HG03060 (cell line): ENCODE measurements at regions not wholly inside any gene's neighbourhood (a gene's known extent, or its start where the extent isn't known, plus 50 kb on each side); places are given as distances from the start of the nearest gene placed in this dataset.

Experiments
- ATAC-seq: cut with Tn5 transposase; IDR thresholded peaks from one replicate; pipeline ENCODE4 v1.9.1; 2021; ENCODE audit warnings: low read depth, moderate number of reproducible peaks; ENCODE audit not compliant: unreplicated experiment

DNA sequence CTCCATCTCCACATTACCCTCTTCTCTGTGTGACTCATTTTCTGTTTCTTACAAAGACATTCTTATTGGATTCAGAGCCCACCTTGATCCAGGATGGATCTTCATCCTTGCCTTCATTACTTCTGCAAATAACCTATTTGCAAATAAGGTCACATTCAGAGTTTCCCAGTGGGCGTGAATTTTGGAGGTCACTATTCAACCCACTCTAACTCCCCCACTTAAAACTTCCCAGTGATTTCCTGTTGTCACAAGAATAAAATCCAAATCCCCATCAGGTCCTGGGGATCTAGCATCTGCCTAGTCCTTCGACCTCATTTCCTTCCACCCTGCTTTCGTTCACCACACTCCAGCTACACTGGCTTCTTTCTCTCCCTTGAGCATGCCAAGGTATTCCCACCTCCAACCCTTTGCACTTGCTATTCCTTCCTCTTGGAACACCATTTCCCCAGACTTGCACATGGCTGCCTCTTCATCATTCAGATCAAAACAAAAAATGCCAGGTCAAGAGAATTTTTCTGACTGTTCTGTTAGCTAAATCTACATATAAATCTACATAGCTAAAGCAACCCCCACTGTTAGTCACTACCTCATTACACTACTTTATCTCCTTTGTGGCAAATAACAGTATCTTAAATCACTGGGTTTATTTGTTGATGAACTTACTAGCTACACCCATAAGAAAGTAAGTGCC, 187.2 kb downstream of the TOMM20 start:
- no peak for ATAC-seq

DNA sequence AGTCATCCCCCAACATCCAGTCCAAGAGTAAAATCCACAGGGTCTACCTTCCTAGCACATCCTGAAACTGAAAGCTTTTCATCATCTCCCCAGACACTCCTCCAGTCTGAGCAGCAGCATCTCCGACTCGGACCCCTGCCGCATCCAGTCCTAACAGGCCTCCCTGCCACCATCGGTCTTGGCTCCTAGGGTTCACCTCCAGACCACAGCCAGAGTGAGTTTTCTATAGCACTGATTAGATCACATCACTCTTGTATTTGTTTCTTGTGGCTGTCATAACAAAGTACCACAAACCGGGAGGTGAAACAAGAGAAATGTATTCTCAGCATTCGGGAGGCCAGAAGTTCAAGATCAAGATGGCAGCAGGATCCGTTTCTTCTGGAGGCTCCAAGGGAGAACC, 187.8 kb downstream of the TOMM20 start:
- no peak for ATAC-seq

DNA sequence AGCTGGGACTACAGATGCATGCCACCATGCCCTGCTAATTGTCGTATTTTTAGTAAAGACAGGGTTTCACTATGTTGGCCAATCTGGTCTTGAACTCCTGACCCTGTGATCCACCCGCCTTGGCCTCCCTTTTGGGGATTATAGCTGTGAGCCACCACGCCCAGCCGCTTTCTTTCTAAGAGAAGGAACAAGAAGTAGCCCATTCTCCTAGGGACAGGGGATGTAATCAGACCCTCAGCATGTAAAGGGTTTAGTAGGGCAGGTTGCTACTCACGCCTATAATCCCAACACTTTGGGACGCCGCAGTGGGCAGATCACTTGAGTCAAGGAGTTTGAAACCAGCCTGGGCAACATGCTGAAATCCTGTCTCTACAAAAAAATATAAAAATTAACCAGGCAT, 189.7 kb downstream of the TOMM20 start:
- ATAC-seq = no peak

DNA sequence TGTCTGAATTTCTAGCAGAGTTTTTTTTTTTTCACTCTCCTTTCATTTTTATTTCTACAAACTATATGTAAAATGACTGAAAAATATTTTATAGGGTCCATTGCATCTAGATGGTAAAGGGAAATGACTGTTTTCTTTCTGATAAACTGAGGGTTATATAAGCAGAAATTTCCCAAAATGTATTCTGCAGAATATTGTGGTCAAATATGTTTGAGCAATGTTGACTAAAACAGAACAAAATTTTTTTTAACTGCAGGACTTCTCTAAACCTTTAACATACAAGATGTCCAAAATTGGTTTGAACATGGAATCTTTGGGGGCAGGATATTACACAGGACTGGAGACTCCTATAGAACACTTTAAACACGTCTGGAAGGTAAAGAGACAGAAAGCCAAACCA, 190.5 kb downstream of the TOMM20 start:
- ATAC-seq = no peak

DNA sequence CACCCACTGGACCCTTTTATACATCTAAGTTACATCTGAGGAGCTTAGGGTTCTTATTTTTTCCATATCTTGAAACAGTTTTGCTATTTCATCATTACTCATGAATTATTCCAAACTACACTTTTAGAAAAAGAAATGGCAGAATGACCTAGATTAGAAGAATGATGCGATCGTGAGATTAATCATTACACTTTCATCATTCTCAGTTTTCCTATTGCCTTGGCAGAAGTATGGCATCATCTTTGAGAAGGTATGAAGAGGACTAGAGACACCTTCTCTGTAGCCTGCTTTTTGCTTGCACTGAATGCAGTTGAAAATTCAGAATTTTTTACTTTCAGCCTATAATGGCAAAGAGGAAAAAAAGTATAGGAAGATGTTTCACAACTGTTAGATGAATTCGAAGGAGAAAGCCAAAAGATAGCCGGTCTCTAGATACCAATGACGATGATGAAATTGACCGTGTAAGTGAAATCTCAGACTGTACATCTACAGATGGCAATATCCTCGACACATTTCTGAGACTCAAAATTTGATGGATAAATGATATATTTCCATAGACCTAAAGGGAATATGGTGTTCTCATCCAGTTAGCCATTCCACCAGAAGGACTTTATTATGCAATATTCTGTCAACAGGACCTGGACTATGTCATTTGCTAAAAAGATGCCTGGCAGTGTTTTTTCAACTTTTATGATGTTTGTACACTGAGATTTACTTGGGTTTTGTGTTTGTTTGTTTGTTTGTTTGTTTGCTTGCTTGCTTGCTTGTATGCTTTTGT, 191.8 kb downstream of the TOMM20 start:
- no peak for ATAC-seq

DNA sequence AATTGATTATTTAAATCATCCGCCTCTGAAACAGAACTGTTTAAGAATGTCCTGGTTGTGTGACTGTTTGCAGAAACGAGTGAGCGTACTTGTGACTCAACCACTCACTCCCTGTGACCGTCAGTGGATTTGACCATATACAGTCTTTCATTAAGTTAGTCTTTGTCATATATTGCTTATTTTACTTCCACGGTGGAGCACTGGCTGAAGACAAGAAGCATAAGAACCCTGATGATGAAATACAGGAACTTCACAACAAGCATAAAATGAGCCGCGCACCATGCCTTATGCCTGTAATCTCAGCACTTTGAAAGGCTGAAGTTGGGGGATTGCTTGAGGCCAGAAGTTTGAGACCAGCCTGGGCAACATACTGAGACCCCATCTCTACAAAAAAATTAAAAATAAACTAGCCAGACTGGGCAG, 194.0 kb downstream of the TOMM20 start:
- ATAC-seq = no peak

DNA sequence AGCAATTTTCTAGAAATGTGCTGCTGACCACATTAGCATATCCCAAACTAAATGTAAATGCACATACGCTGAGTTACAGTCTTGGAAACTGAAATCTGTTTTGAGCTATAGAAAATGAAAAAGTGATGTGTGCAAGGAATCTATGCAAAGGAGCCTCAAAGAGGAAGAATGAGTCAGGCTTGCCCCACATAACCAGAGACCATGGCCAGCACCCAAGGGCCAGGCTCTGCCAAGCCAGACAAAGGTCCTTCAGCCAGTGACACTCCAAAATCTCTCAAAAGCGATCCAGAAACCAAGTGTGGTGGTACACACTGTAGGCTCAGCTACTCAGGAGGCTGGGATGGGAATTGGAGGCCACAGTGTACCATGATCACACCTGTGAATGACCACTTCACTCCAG, 195.2 kb downstream of the TOMM20 start:
- peak; percentile 83 for ATAC-seq

DNA sequence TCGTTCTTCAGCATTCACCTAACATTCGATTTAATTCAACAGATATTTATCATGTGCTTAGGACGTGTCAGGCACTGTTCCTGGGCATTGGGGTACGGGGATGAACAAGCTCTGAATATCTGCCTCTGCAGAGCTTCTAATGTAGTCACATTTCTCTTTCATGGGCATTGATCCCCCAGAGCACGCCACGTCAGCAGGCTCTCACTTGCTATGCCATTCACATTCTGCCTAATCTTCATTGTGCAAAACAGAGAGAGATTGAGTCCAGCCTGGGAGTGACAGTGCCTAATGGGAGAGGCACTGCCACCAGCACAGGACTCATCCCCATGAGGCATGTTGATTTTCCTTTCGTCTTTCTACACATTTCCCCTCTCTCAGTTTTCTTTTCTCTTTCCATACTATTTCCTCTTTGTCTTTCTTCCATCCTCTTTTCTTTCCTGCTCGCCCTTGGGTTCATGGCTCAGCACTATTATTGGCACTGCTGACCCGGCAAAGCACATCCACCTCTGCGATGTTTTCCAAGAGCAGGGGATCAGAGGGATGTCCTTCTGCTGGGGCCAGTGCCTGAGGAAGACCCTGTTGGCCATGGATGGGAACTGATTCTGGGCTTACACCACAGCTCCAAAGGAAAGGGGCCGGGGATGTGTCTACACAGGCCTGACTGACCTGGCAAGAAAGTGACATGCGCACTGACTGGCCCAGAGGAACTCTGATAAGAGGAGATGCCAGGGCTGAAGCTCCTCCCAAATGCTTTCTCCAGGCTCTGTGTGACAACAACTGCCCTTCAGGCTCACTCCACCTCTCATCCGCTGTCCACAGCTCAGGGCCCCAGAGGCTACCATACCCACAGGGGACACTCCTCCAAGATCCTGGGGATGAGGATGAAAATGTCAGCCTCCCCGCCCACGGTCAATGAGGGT, 195.9 kb downstream of the TOMM20 start:
- ATAC-seq = no peak

DNA sequence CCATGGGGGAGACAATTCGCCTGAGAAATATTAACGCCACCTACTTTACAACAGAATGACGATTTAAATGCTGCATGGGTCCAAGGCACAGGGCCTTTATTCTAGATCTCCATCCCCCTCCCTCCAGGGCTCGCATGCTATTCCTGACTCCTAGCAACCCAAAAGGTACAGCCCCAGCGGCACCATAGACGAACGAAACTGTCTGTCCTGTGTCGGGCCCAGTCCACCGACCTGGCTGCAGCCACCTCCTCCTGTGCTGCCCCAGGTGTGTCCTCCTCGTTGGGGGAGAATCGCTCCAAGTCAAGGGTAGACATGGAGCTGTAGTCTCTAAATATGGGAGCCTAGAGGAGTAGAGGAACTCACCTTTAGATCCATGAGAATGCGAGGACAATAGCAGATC, 196.5 kb downstream of the TOMM20 start:
- ATAC-seq = no peak

DNA sequence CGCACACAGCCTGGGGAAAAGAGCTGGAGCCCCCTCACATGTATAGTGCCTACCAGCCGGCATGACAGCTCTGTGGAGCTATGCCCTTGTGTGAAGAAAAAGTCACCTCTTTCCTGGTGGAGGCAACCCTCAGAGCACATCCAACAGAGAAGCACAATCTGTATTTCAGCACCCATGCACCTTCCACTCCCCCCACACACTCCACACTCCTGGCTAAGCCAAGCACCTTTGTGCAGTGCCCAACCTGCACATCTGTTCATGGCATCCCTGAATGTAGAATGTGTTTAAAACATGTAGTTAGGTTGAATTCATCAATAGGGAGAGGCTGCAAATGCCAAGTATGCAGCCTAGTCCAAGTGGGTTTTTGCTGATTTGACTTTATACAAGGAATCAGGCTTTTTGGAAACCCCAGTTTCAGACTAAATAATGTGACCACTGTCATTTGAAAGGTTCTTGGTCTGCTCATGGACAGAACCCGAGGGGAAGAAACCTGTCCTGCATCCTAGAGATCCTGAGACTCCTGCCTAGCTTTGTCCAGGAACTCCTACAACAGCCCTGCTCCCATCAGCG, 197.1 kb downstream of the TOMM20 start:
- no peak for ATAC-seq

DNA sequence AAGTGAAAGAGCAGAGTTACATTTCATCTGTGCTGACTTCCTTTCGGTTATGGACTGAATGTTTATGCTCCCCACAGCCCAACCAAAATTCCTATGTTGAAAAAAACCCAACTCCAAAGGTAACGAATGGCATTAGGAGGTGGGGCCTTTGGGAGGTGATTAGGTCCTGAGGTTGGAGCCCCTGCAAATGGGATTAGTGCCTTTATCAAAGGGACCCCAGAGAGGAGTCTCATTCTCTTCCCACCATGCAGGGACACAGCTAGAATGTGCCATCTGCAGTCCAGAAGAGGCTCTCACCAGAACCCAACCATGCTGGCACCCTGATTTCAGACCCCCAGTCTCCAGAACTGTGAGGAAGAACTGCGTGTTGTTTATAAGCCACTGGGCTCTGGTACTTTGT, 199.3 kb downstream of the TOMM20 start:
- no peak for ATAC-seq

DNA sequence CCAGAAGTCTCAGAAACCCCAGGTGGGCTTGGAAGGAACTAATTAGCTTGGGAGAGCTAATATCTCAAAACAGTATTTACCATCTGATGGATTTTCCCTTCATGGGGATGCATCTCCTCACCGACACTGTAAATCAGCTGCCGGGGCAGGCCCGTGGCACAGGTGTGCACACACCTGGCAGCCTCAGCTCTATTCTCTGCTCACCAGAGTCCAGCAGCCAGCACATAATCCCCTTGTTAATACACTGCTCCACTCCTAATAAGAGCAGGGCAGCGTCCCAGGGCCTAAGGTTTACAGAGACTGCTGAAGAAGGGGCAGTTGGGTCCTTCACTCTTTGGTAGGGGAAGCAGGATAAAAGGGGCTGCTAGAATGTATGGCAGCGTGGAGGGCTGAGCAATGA, 200.0 kb downstream of the TOMM20 start:
- no peak for ATAC-seq

DNA sequence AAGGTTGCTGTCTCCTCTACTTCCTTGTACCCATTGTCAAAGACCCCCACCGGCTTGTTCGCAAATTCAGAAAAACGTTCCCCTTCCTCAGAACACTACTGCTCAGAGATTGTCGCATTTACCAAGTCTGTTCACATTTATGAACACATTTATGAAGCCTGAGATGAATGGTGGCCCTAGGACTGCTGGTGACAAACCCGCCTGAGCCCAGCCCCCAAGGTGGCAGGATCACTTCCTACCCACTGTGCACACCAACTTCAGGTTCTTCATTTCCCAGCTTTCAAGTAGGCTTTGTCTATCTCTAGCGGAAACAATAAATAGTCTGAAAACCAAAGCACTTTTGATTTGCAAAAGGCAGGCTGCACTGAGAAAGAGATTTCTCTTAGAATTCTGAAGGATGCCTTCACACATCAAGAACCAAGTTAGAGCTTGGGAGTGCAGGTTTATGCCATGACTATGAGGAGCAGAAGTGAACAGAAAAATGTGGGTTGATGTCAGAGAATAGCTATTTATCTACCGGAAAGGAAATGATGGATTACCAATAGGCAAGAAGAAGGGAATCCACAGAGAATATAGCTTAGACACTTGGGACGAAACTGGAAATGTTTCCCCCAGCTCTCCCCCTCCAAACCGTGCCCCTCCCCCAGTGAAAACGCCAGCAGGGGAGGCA, 200.5 kb downstream of the TOMM20 start:
- ATAC-seq = no peak

DNA sequence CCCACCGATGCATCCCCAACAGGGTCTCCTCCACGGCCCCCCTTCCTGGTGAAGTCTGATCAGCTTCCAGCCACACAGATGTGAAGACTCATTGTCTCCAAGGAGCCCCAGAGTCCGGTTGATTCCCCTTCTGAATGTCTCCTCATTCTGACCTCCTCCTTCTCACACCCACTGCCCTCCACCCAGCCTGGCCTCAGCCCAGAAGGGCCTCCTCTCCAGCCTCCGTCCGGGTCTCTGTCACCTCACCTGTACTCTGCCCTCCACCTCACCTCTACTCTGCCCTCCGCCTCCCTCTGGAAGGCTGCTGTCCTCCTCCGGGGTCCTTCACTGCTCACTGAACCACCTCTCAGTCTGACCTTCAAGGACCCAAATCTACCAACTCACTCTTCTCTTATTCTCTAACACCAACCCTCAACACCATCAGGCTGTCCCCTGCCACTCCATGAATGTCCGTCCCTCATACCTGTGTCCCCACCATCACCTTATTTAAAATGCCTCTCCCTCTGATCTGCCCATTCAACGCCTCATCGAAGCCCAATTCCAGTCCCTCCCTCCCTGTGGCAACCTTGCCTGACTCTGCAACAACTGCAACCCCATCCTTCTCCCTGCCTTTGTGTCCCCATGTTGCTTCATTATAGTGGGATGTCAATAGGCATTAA, 201.2 kb downstream of the TOMM20 start:
- no peak for ATAC-seq

DNA sequence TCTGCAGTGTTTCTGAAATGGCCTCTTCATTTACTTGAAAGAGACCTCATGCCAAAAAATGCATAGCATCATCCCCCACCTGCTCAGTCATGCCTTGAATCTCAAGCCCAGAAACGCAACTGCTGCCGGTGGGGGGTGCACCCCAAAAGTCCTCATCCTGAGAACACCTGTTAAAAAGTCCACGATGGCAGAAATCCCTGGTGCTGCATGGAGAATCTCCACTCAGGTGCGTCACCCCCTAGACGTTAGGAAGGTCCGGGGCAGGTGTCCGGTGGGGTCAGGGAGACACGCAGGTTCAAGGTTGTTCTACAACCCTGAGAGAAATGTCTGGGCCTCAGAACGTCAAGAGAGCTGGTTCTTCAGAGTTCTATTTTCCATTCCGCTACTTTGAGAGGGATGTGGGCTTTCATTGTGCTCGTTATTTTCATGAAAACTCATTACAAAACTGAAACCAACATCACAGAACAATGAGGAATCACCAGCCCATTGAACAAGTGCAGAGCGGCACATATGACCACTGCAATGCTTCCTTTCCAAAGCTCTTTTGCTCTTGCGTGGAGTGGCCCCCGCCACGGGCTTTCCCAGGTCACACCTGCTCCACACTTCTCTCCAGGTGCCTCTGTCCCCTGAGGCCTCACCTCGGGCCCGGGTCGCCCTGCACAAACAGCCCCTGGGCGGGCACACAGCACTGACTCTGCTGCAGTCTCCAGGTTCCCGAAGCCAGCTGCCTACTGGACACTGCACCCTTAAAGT, 201.9 kb downstream of the TOMM20 start:
- ATAC-seq = peak; percentile 73

DNA sequence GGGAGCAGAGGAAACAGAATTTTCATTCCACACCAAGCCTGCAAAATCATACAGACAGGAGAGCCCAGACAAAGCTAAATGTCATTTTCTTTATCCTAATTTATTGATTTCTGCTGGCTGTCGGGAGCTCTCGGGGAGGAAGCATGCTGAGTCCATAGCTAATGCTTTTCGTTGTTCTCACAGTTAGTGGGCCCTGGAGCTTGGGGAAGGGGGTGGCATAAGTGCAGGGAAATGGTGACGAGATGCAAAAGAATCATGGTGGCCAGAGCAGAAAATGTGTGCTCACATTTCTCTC, 202.4 kb downstream of the TOMM20 start:
- ATAC-seq = no peak

DNA sequence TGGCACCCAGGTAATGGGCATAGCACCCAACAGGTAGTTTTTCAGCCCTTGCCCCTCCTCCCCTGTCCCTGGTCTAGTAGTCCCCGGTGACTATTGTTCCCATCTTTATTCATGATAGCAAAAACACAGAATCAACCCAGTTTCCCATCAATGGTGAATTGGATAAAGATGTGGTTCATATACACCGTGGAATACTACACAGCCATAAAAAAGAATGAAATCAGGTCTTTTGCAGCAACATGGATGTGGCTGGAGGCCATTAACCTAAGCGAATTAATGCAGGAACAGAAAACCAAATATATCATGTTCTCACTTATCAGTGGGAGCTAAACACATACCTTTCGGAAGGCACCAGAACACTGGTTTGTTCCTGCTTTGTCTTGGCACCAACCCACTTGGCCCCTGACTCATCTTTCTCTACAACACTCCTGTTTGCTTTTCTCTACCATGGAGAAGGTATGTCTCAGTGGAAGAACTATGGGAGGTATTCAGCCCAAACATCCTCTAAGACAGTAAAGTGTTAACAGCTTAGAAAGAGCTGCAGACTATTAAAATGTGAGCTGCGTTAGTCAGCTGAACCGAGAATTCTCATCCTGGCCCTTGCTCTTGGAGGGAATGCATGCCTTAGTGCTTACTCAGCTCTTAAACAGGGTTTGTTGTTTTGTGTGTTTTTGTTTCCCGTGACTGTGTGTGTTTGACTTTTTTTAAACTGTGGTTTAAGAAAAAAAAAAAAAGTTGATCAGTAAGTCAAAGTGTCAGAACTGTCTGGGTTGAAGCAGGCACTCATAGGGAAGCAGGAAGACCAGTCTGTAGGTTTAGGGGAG, 203.0 kb downstream of the TOMM20 start:
- ATAC-seq = no peak
